HAP-1 (cell line): ENCODE measurements at regions not wholly inside any gene's neighbourhood (a gene's known extent, or its start where the extent isn't known, plus 50 kb on each side); places are given as distances from the start of the nearest gene placed in this dataset.

Experiments used
- DNase-seq, 2 experiments: peaks; one replicate each; pipeline ENCODE4 v3.0.0-alpha.2; 2016 to 2020; ENCODE audit warnings: low spot score in 2 of 2
- H3K27me3 ChIP-seq: fragments of 250-450 bp; sonication (Bioruptor Pico); 2 replicates; pipeline ENCODE4 v1.5.1; 2020; ENCODE audit warnings: low read depth, mild to moderate bottlenecking, moderate library complexity
- H3K36me3 ChIP-seq: fragments of 250-450 bp; sonication (Bioruptor Pico); replicated peaks from 2 replicates; pipeline ENCODE4 v1.5.1; 2020; ENCODE audit warnings: mild to moderate bottlenecking
- H3K4me1 ChIP-seq: fragments of 250-450 bp; sonication (Bioruptor Pico); 2 replicates; pipeline ENCODE4 v1.5.1; 2020; ENCODE audit warnings: mild to moderate bottlenecking
- H3K4me3 ChIP-seq: fragments of 250-450 bp; sonication (Bioruptor Pico); 2 replicates; pipeline ENCODE4 v1.5.1; 2020; ENCODE audit warnings: mild to moderate bottlenecking, moderate library complexity
- H3K9me3 ChIP-seq: fragments of 250-450 bp; sonication (Bioruptor Pico); 2 replicates; pipeline ENCODE4 v1.5.1; 2020; ENCODE audit warnings: mild to moderate bottlenecking, moderate library complexity
- in situ Hi-C: fragments of 300-500 bp; cut with MboI; formaldehyde crosslinking; loops from 3 replicates; pipeline ENCODE4 v1.14.3; 2020; ENCODE audit warnings: low sequenced_read_pairs, inconsistent platforms, mixed read lengths

GRCh38 chr16:64858076-64858475 is 263.8 kb downstream of the CDH11 start:
- H3K4me1 ChIP-seq = no peaks in the 10 kb centered on the region
- no peaks in the 10 kb centered on the region for H3K27me3 ChIP-seq
- no peak overlapping the region for H3K4me3 ChIP-seq
- H3K36me3 ChIP-seq = no peaks in the 10 kb centered on the region
- no peak for DNase-seq
- H3K9me3 ChIP-seq = no peaks in the 10 kb centered on the region
- in situ Hi-C loops = no loop called here

- Histone ChIP-seq H3K9me3 (no peaks in the 10 kb centered on the region), H3K27me3 (no peaks in the 10 kb centered on the region), H3K4me1 (no peaks in the 10 kb centered on the region), H3K4me3 (no peak overlapping the region), H3K36me3 (no peaks in the 10 kb centered on the region)
- in situ Hi-C loops = no loop called here
- DNase-seq = no peak
Measured at GRCh38 chr16:64857411-64857810, 264.5 kb downstream of the CDH11 start.

- Histone ChIP-seq H3K36me3 (no peaks in the 10 kb centered on the region), H3K9me3 (no peaks in the 10 kb centered on the region), H3K4me3 (no peak overlapping the region), H3K4me1 (no peaks in the 10 kb centered on the region), H3K27me3 (no peaks in the 10 kb centered on the region)
- in situ Hi-C loops = no loop called here
- DNase-seq = no peak
Measured at GRCh38 chr16:64853551-64853950, 268.3 kb downstream of the CDH11 start.

GRCh38 chr16:64846966-64847365 is 274.9 kb downstream of the CDH11 start:
- H3K27me3 ChIP-seq = no peaks in the 10 kb centered on the region
- no peaks in the 10 kb centered on the region for H3K36me3 ChIP-seq
- no peaks in the 10 kb centered on the region for H3K9me3 ChIP-seq
- H3K4me3 ChIP-seq = no peak overlapping the region
- no peaks in the 10 kb centered on the region for H3K4me1 ChIP-seq
- in situ Hi-C loops = no loop called here
- no peak for DNase-seq

- H3K36me3 ChIP-seq = no peaks in the 10 kb centered on the region
- in situ Hi-C loops = no loop called here
- no peaks in the 10 kb centered on the region for H3K27me3 ChIP-seq
- no peaks in the 10 kb centered on the region for H3K9me3 ChIP-seq
- no peak overlapping the region for H3K4me3 ChIP-seq
- no peak for DNase-seq
- H3K4me1 ChIP-seq = no peaks in the 10 kb centered on the region
Measured at GRCh38 chr16:64845071-64845470, 276.8 kb downstream of the CDH11 start.

GRCh38 chr16:64841482-64841881 is 280.4 kb downstream of the CDH11 start:
- H3K4me1 ChIP-seq = no peaks in the 10 kb centered on the region
- no peaks in the 10 kb centered on the region for H3K27me3 ChIP-seq
- H3K9me3 ChIP-seq = no peaks in the 10 kb centered on the region
- DNase-seq = no peak
- H3K4me3 ChIP-seq = no peak overlapping the region
- in situ Hi-C loops = no loop called here
- no peaks in the 10 kb centered on the region for H3K36me3 ChIP-seq

- Histone ChIP-seq H3K4me1 (no peaks in the 10 kb centered on the region), H3K36me3 (no peaks in the 10 kb centered on the region), H3K9me3 (no peaks in the 10 kb centered on the region), H3K4me3 (no peak overlapping the region), H3K27me3 (no peaks in the 10 kb centered on the region)
- in situ Hi-C loops = no loop called here
- DNase-seq = no peak
Measured at GRCh38 chr16:64841071-64841470, 280.8 kb downstream of the CDH11 start.

GRCh38 chr16:64830653-64831052 is 291.2 kb downstream of the CDH11 start:
- Histone ChIP-seq H3K4me3 (no peak overlapping the region), H3K9me3 (no peaks in the 10 kb centered on the region; the same call in 1 of the 2 replicates), H3K4me1 (no peaks in the 10 kb centered on the region), H3K27me3 (no peaks in the 10 kb centered on the region), H3K36me3 (no peaks in the 10 kb centered on the region)
- in situ Hi-C loops = no loop called here
- DNase-seq = no peak

- no peaks in the 10 kb centered on the region for H3K4me1 ChIP-seq
- no peak for DNase-seq
- no peaks in the 10 kb centered on the region for H3K27me3 ChIP-seq
- in situ Hi-C loops = no loop called here
- H3K9me3 ChIP-seq = no peaks in the 10 kb centered on the region; the same call in 1 of the 2 replicates
- H3K4me3 ChIP-seq = no peak overlapping the region
- no peaks in the 10 kb centered on the region for H3K36me3 ChIP-seq
Measured at GRCh38 chr16:64829678-64830077, 292.2 kb downstream of the CDH11 start.

- H3K27me3 ChIP-seq = no peaks in the 10 kb centered on the region
- no peaks in the 10 kb centered on the region; the same call in 1 of the 2 replicates for H3K9me3 ChIP-seq
- in situ Hi-C loops = no loop called here
- H3K36me3 ChIP-seq = no peaks in the 10 kb centered on the region
- H3K4me1 ChIP-seq = no peaks in the 10 kb centered on the region
- H3K4me3 ChIP-seq = no peak overlapping the region
- DNase-seq = no peak
Measured at GRCh38 chr16:64826374-64826773, 295.5 kb downstream of the CDH11 start.

GRCh38 chr16:64823481-64824075 is 298.3 kb downstream of the CDH11 start:
- H3K4me1 ChIP-seq = no peaks in the 10 kb centered on the region
- DNase-seq = no peak
- in situ Hi-C loops = no loop called here
- H3K4me3 ChIP-seq = no peak overlapping the region
- H3K27me3 ChIP-seq = no peaks in the 10 kb centered on the region
- no peaks in the 10 kb centered on the region for H3K36me3 ChIP-seq
- no peaks in the 10 kb centered on the region for H3K9me3 ChIP-seq

GRCh38 chr16:64809876-64810629 is 311.8 kb downstream of the CDH11 start:
- H3K4me3 ChIP-seq = no peak overlapping the region
- no peaks in the 10 kb centered on the region for H3K4me1 ChIP-seq
- DNase-seq = no peak
- H3K36me3 ChIP-seq = no peaks in the 10 kb centered on the region
- in situ Hi-C loops = no loop called here
- no peaks in the 10 kb centered on the region for H3K9me3 ChIP-seq
- H3K27me3 ChIP-seq = no peaks in the 10 kb centered on the region

GRCh38 chr16:64808474-64808873 is 313.4 kb downstream of the CDH11 start:
- H3K9me3 ChIP-seq = no peaks in the 10 kb centered on the region
- no peak for DNase-seq
- in situ Hi-C loops = no loop called here

GRCh38 chr16:64791756-64792155 is 330.1 kb downstream of the CDH11 start:
- no peak for DNase-seq
- Histone ChIP-seq H3K4me1 (no peaks in the 10 kb centered on the region), H3K4me3 (no peak overlapping the region), H3K27me3 (no peaks in the 10 kb centered on the region), H3K36me3 (no peaks in the 10 kb centered on the region), H3K9me3 (no peaks in the 10 kb centered on the region; the same call in 1 of the 2 replicates)
- in situ Hi-C loops = no loop called here

More at GRCh38 chr16:64808474-64808873, 313.4 kb downstream of the CDH11 start:
- H3K36me3 ChIP-seq = no peaks in the 10 kb centered on the region
- no peaks in the 10 kb centered on the region for H3K4me1 ChIP-seq
- H3K27me3 ChIP-seq = no peaks in the 10 kb centered on the region
- no peak overlapping the region for H3K4me3 ChIP-seq
